ENCODE measurements at regions not wholly inside any gene's neighbourhood (a gene's known extent, or its start where the extent isn't known, plus 50 kb on each side); places are given as distances from the start of the nearest gene placed in this dataset.

DNA sequence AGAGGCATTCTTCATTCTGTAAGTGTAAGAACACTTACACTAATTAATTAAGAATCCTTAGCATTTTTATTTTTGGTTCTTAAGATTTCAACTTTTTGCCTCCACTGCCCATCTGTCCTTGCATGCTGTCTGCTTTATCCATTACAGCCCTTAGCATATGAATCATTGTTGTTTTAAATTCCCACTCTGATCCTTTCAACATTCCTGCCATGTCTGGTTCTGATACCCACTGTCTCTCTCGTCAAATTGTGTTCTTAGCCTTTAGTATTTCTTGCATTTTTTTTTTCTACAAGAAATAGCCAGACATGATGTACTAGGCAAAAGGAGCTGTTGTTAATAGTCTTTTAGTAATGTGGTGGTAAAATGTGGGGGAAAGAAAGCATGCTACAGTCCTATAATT, 1360.0 kb downstream of the TECRL start:
- TF ChIP-seq EZH2 (IDR thresholded peaks at IDR 0.05; ENCODE audit: low read depth, unreplicated experiment), result no peak
- TF ChIP-seq, protein P1, sequence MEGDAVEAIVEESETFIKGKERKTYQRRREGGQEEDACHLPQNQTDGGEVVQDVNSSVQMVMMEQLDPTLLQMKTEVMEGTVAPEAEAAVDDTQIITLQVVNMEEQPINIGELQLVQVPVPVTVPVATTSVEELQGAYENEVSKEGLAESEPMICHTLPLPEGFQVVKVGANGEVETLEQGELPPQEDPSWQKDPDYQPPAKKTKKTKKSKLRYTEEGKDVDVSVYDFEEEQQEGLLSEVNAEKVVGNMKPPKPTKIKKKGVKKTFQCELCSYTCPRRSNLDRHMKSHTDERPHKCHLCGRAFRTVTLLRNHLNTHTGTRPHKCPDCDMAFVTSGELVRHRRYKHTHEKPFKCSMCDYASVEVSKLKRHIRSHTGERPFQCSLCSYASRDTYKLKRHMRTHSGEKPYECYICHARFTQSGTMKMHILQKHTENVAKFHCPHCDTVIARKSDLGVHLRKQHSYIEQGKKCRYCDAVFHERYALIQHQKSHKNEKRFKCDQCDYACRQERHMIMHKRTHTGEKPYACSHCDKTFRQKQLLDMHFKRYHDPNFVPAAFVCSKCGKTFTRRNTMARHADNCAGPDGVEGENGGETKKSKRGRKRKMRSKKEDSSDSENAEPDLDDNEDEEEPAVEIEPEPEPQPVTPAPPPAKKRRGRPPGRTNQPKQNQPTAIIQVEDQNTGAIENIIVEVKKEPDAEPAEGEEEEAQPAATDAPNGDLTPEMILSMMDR (conservative IDR thresholded peaks at IDR 0.05; ENCODE audit: low read depth in 2 of 2), result no peak
